Lung (tissue), 11 donors: ENCODE measurements at regions not wholly inside any gene's neighbourhood (a gene's known extent, or its start where the extent isn't known, plus 50 kb on each side); places are given as distances from the start of the nearest gene placed in this dataset.

ENCODE experiments used
- ATAC-seq: fragments of 200-7000 bp; cut with Tn5 transposase; one replicate; pipeline ENCODE4 v1.9.1; 2020; ENCODE audit warnings: moderate number of reproducible peaks; ENCODE audit not compliant: insufficient read depth, low FRiP score
- DNase-seq, 3 donors: peaks; one replicate each; pipeline ENCODE4 v3.0.0-alpha.2; 2013 to 2017
- H3K27ac ChIP-seq, 2 donors: one replicate each; pipeline ENCODE4 v1.5.1; 2013; ENCODE audit warnings: mild to moderate bottlenecking in 2 of 2, moderate library complexity in 2 of 2, control low read depth in 1 of 2, inconsistent platforms in 1 of 2, low read depth in 1 of 2, low read length in 1 of 2
- H3K27me3 ChIP-seq, 3 donors: one replicate each; pipeline ENCODE4 v1.5.1; 2013; ENCODE audit warnings: low read length in 2 of 3; ENCODE audit not compliant: control insufficient read depth in 3 of 3, insufficient read depth in 3 of 3
- H3K36me3 ChIP-seq, 4 donors: one replicate each; pipeline ENCODE4 v1.5.1; 2013; ENCODE audit warnings: low read length in 4 of 4, mild to moderate bottlenecking in 1 of 4, moderate library complexity in 1 of 4; ENCODE audit not compliant: control insufficient read depth in 4 of 4, insufficient read depth in 4 of 4
- H3K4me1 ChIP-seq, 5 donors: one replicate each; pipeline ENCODE4 v1.5.1; 2013; ENCODE audit warnings: low read length in 5 of 5, mild to moderate bottlenecking in 2 of 5, moderate library complexity in 1 of 5; ENCODE audit not compliant: control insufficient read depth in 5 of 5, insufficient read depth in 5 of 5
- H3K4me3 ChIP-seq: one replicate; pipeline ENCODE4 v1.5.1; 2013; ENCODE audit warnings: mild to moderate bottlenecking, control low read depth, moderate library complexity
- H3K9ac ChIP-seq, 2 donors: one replicate each; pipeline ENCODE4 v1.5.1; 2013; ENCODE audit warnings: low read length in 2 of 2, control low read depth in 1 of 2; ENCODE audit not compliant: insufficient read depth in 1 of 2
- H3K9me3 ChIP-seq, 4 donors: one replicate each; pipeline ENCODE4 v1.5.1; 2013; ENCODE audit warnings: low read length in 3 of 4, mild to moderate bottlenecking in 1 of 4, moderate library complexity in 1 of 4; ENCODE audit not compliant: control insufficient read depth in 4 of 4, insufficient read depth in 3 of 4
- CTCF ChIP-seq: IDR thresholded peaks from 2 replicates; pipeline ENCODE4 v1.5.1; 2012; ENCODE audit warnings: mild to moderate bottlenecking; ENCODE audit errors: control extremely low read depth, extremely low read depth
- WGBS, 2 donors: extraction: QIAGEN DNeasy Blood & Tissue Kit; methylation state at CpG; one replicate each; pipeline ENCODE4 v1.1.7; 2013; 5-methylcytosine and 5-hydroxymethylcytosine counted together
- donor health status: control.
- donor health status: control.
- donor health status: Bipolar disorder and iron deficiency.
- donor health status: healthy.
- donor health status: DM: yes; HTN: yes; CAD: no.

GRCh38 chr16:24482681-24483202 is 56.6 kb upstream of the RBBP6 start:
- TF ChIP-seq CTCF = no peak
- H3K27me3 ChIP-seq = no peaks in the 10 kb centered on the region
- 81 to 83% methylated on average over 4 of the region's 4 CpGs for WGBS, 2 donors
- ATAC-seq = no peak
- H3K4me1 ChIP-seq = no peaks in the 10 kb centered on the region
- H3K36me3 ChIP-seq = no peaks in the 10 kb centered on the region
- no peak overlapping the region for H3K27ac ChIP-seq
- H3K9me3 ChIP-seq = peaks cover 0 to 5% (median 0%) of the 10 kb centered on the region in 4 donors
- DNase-seq = peak in 1 of 3 donors; percentile 18
- H3K4me3 ChIP-seq = no peak overlapping the region
- H3K9ac ChIP-seq = no peak overlapping the region

GRCh38 chr16:24488045-24488444 is 51.3 kb upstream of the RBBP6 start:
- Histone ChIP-seq H3K27me3 (no peaks in the 10 kb centered on the region), H3K27ac (no peak overlapping the region), H3K4me3 (no peak overlapping the region), H3K9ac (no peak overlapping the region), H3K4me1 (no peaks in the 10 kb centered on the region), H3K36me3 (no peaks in the 10 kb centered on the region), H3K9me3 (peaks cover 0 to 10% (median 0%) of the 10 kb centered on the region in 4 donors)
- DNase-seq (no peak), ATAC-seq (no peak)
- WGBS, 2 donors = 94 to 97% methylated on average over 2 of the region's 2 CpGs
- no peak for TF ChIP-seq CTCF
